Stimulated activated naive B cell treated with anti-CD40 and anti-IgM and Interleukin-4, amounts not matched to agents 10 μg/mL and 1 μg/mL and 100 μg/mL, for 72 hours (primary cell): ENCODE measurements at regions not wholly inside any gene's neighbourhood (a gene's known extent, or its start where the extent isn't known, plus 50 kb on each side); places are given as distances from the start of the nearest gene placed in this dataset.

Experiments
- ATAC-seq, 2 donors: fragments of 150-1000 bp; cut with Tn5 transposase; replicated peaks; 2 replicates each; pipeline ENCODE4 v1.10.0; 2021; ENCODE audit warnings: moderate library complexity in 1 of 2
- DNase-seq: peaks from one replicate; pipeline ENCODE4 v3.0.0; 2021
- H3K27ac Mint-ChIP-seq: one replicate; pipeline ENCODE4 v1.8.0; 2022; ENCODE audit warnings: mild to moderate bottlenecking, mixed read lengths
- H3K27me3 Mint-ChIP-seq, 2 donors: one replicate each; pipeline ENCODE4 v1.8.0; 2022; ENCODE audit warnings: mixed read lengths in 2 of 2
- H3K36me3 Mint-ChIP-seq, 2 donors: one replicate each; pipeline ENCODE4 v1.8.0; 2022; ENCODE audit warnings: mixed read lengths in 2 of 2, mild to moderate bottlenecking in 1 of 2
- H3K4me1 Mint-ChIP-seq, 2 donors: one replicate each; pipeline ENCODE4 v1.8.0; 2022; ENCODE audit warnings: mixed read lengths in 2 of 2, mild to moderate bottlenecking in 1 of 2
- H3K4me3 Mint-ChIP-seq, 2 donors: one replicate each; pipeline ENCODE4 v1.8.0; 2022; ENCODE audit warnings: mild to moderate bottlenecking in 2 of 2, mixed read lengths in 2 of 2, moderate library complexity in 1 of 2
- H3K9me3 Mint-ChIP-seq, 2 donors: one replicate each; pipeline ENCODE4 v1.8.0; 2022; ENCODE audit warnings: mixed read lengths in 2 of 2, mild to moderate bottlenecking in 1 of 2

DNA sequence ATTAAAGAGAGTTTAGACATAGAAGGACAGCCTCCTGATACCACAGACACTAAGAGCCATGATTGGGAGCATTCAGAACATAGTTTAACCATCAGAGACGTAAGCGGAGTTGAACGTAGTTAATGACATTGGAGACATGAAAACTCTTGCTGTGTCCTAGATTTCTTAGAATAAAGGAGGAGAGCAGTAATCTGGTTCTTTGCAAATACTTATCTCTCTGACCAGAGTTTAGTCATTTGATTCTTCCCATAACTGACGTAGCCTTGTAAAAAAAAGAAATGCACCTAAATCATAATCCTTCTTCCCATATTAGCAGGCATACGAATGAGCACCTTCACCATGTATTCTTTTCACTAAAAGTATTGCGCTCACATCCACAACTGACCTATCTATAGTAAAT lies 433.3 kb upstream of the SMC2 start:
- H3K36me3 Mint-ChIP-seq = no peaks in the 10 kb centered on the region
- H3K4me1 Mint-ChIP-seq = no peaks in the 10 kb centered on the region
- H3K27ac Mint-ChIP-seq = no peak overlapping the region
- no peaks in the 10 kb centered on the region for H3K27me3 Mint-ChIP-seq
- peaks cover 14 to 16% of the 10 kb centered on the region in 2 donors for H3K9me3 Mint-ChIP-seq
- no peak overlapping the region for H3K4me3 Mint-ChIP-seq
- ATAC-seq (no peak), DNase-seq (no peak)

- H3K9me3 Mint-ChIP-seq = peaks cover 10 to 16% of the 10 kb centered on the region in 2 donors
- no peaks in the 10 kb centered on the region for H3K4me1 Mint-ChIP-seq
- ATAC-seq (no peak), DNase-seq (no peak)
- no peaks in the 10 kb centered on the region for H3K36me3 Mint-ChIP-seq
- no peak overlapping the region for H3K4me3 Mint-ChIP-seq
- H3K27ac Mint-ChIP-seq = no peak overlapping the region
- no peaks in the 10 kb centered on the region for H3K27me3 Mint-ChIP-seq
Observed at GRCh38 chr9:103661663-103662062, 432.4 kb upstream of the SMC2 start.

DNA sequence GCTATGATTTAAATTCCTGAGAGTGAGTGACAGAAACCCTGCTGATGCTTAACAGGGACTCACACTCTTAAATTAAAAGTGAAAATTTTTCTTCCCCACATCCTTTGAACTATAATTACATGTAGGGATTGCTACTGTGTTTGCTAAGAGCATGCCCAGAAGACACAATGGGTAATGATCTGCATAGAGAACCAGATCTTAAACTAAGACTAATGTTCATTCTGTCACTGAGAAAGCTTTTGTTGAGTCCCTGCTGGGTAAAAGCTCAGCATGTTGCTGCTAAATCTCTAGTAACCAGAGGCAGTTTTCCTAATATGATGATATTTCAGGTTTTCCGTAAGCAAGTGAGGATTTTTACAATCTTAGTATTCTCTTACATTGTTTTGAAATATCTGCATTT lies 424.8 kb upstream of the SMC2 start:
- no peaks in the 10 kb centered on the region for H3K27me3 Mint-ChIP-seq
- no peaks in the 10 kb centered on the region for H3K4me1 Mint-ChIP-seq

DNA sequence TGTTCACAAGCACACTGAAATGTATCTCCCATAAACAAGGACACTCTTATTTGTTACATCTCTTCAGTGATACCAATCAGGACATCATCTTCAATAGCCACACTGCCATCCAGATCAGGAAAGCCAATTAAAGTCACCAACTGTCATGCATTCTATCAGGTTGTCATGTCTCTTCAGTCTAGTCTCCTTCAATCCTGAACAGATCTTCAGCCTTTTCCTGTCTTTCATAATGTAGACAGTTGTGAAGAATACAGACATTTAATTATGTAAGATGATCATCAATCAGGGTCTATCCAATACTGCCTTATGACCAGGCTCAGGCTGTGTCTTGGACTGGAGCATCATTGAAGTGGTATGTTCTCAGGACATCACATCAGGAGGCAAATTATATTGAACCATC lies 419.8 kb upstream of the SMC2 start:
- peaks cover 0 to 2% of the 10 kb centered on the region in 2 donors for H3K9me3 Mint-ChIP-seq
- no peaks in the 10 kb centered on the region for H3K4me1 Mint-ChIP-seq
- DNase-seq (no peak), ATAC-seq (no peak)
- H3K27me3 Mint-ChIP-seq = no peaks in the 10 kb centered on the region
- H3K27ac Mint-ChIP-seq = no peak overlapping the region
- H3K4me3 Mint-ChIP-seq = no peak overlapping the region
- no peaks in the 10 kb centered on the region for H3K36me3 Mint-ChIP-seq

More for the DNA sequence above, 424.8 kb upstream of the SMC2 start:
- peaks cover 0 to 2% of the 10 kb centered on the region in 2 donors for H3K9me3 Mint-ChIP-seq
- ATAC-seq (no peak), DNase-seq (no peak)
- no peak overlapping the region for H3K27ac Mint-ChIP-seq
- H3K36me3 Mint-ChIP-seq = no peaks in the 10 kb centered on the region
- no peak overlapping the region for H3K4me3 Mint-ChIP-seq

DNA sequence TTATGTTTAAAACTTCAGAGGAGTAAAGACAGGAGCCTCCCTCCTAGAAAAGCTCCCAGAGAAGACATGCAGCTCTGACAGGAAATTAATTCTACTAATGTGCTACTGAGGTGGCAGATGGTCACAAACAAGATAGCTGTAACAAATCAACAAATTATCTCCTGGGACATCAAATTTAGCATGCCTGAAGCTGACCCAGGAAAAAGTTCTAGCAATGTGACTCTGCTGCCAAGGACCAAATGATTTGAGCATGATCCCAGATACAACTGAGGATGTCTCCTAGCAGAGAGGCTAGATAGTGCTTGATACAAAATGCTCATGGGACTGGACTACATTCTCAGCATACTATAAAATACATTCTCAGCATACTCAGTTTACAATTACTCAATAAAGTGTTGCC lies 413.5 kb upstream of the SMC2 start:
- no peak for ATAC-seq
- H3K4me3 Mint-ChIP-seq = no peak overlapping the region
- H3K27me3 Mint-ChIP-seq = no peaks in the 10 kb centered on the region
- H3K4me1 Mint-ChIP-seq = no peaks in the 10 kb centered on the region
- H3K27ac Mint-ChIP-seq = no peak overlapping the region
- H3K9me3 Mint-ChIP-seq = no peaks in the 10 kb centered on the region
- no peak for DNase-seq
- H3K36me3 Mint-ChIP-seq = no peaks in the 10 kb centered on the region

- DNase-seq (no peak), ATAC-seq (no peak)
- Mint-ChIP-seq H3K4me1 (no peaks in the 10 kb centered on the region), H3K4me3 (no peak overlapping the region), H3K27ac (no peak overlapping the region), H3K36me3 (no peaks in the 10 kb centered on the region), H3K27me3 (no peaks in the 10 kb centered on the region), H3K9me3 (no peaks in the 10 kb centered on the region)
Observed at GRCh38 chr9:103681435-103681834, 412.7 kb upstream of the SMC2 start.

- no peak overlapping the region for H3K4me3 Mint-ChIP-seq
- no peaks in the 10 kb centered on the region for H3K36me3 Mint-ChIP-seq
- H3K9me3 Mint-ChIP-seq = peaks cover 0 to 5% of the 10 kb centered on the region in 2 donors
- no peaks in the 10 kb centered on the region for H3K4me1 Mint-ChIP-seq
- ATAC-seq (no peak), DNase-seq (no peak)
- no peaks in the 10 kb centered on the region for H3K27me3 Mint-ChIP-seq
- no peak overlapping the region for H3K27ac Mint-ChIP-seq
Observed at GRCh38 chr9:103700195-103700962, 393.7 kb upstream of the SMC2 start.

DNA sequence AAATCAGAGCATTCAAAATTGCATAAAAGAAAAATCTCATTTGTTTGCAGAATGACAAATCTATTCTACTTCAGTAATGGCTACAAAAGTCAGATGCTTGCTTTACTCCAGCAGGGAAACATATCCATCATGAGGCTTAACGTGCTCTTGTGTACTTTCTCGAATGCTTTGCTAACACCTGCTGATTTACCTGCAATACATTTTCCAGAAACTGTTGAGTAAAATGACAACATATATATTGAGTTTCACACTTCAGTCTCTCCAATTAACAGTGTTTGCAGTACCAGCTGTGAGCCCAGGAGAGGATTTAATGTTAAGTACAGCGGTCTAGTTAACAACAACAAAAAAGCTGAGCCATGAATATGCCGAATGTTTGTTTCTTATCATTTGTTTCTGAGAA lies 391.5 kb upstream of the SMC2 start:
- Mint-ChIP-seq H3K27me3 (no peaks in the 10 kb centered on the region), H3K9me3 (peaks cover 0 to 5% of the 10 kb centered on the region in 2 donors), H3K4me3 (no peak overlapping the region), H3K27ac (no peak overlapping the region), H3K36me3 (no peaks in the 10 kb centered on the region), H3K4me1 (no peaks in the 10 kb centered on the region)
- ATAC-seq = no peak
- DNase-seq = no peak

DNA sequence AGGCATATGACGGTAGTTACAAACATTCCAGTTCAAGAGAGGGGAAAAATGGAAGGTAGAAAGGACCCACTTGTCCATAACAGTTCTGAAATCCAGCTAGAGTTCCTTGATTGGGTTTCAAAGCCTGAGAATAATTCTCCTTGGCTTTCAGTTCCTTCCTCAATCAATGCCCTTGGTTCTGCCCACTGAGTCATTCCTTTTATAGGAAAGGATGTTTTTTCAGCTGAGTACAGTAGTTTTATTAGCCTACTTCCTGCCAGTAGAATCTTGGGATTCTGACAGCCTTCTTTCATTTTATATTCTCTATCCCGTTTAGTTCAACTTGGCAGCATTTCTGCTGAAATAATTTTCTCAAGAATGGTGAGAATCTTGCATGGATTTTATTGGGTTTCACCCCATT lies 386.9 kb upstream of the SMC2 start:
- H3K36me3 Mint-ChIP-seq = no peaks in the 10 kb centered on the region
- H3K27me3 Mint-ChIP-seq = no peaks in the 10 kb centered on the region
- no peak for DNase-seq
- ATAC-seq = no peak
- no peaks in the 10 kb centered on the region for H3K9me3 Mint-ChIP-seq
- H3K4me1 Mint-ChIP-seq = no peaks in the 10 kb centered on the region
- H3K4me3 Mint-ChIP-seq = no peak overlapping the region
- H3K27ac Mint-ChIP-seq = no peak overlapping the region

- H3K4me3 Mint-ChIP-seq = no peak overlapping the region
- no peak for ATAC-seq
- H3K4me1 Mint-ChIP-seq = no peaks in the 10 kb centered on the region
- H3K9me3 Mint-ChIP-seq = no peaks in the 10 kb centered on the region
- H3K36me3 Mint-ChIP-seq = no peaks in the 10 kb centered on the region
- no peaks in the 10 kb centered on the region for H3K27me3 Mint-ChIP-seq
- H3K27ac Mint-ChIP-seq = no peak overlapping the region
- DNase-seq = no peak
Observed at GRCh38 chr9:103709366-103709765, 384.7 kb upstream of the SMC2 start.

DNA sequence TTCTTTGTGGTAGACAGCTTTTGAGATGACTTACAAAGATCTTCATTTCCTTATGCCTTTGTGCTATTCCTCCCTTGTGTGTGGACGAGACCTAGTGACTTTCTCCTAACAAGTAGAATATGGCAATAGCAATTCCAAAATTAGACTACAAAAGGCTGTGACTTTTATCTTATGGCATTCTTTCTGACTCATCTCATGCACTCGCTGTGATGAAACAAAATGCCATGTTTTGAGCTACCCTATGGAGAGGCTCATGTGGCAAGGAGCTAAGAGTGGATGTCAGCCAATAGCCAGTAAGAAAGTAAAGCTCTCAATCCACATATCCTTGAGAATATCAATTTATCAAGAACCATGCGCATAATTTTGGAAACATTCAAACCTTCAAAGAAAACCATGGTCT lies 380.5 kb upstream of the SMC2 start:
- H3K9me3 Mint-ChIP-seq = peaks cover 0 to 3% of the 10 kb centered on the region in 2 donors
- H3K4me1 Mint-ChIP-seq = no peaks in the 10 kb centered on the region
- no peak for DNase-seq
- H3K4me3 Mint-ChIP-seq = no peak overlapping the region
- H3K27ac Mint-ChIP-seq = no peak overlapping the region
- no peaks in the 10 kb centered on the region for H3K27me3 Mint-ChIP-seq
- H3K36me3 Mint-ChIP-seq = no peaks in the 10 kb centered on the region
- no peak for ATAC-seq

GRCh38 chr9:103714992-103715391 lies 379.1 kb upstream of the SMC2 start:
- ATAC-seq = no peak
- no peak for DNase-seq
- peaks cover 1 to 5% of the 10 kb centered on the region in 2 donors for H3K9me3 Mint-ChIP-seq
- H3K27ac Mint-ChIP-seq = no peak overlapping the region
- no peak overlapping the region for H3K4me3 Mint-ChIP-seq
- no peaks in the 10 kb centered on the region for H3K36me3 Mint-ChIP-seq
- no peaks in the 10 kb centered on the region for H3K27me3 Mint-ChIP-seq
- H3K4me1 Mint-ChIP-seq = no peaks in the 10 kb centered on the region

- Mint-ChIP-seq H3K4me1 (no peaks in the 10 kb centered on the region), H3K36me3 (no peaks in the 10 kb centered on the region), H3K27ac (no peak overlapping the region), H3K27me3 (no peaks in the 10 kb centered on the region), H3K9me3 (peaks cover 1 to 5% of the 10 kb centered on the region in 2 donors), H3K4me3 (no peak overlapping the region)
- no peak for DNase-seq
- ATAC-seq = no peak
Observed at GRCh38 chr9:103721056-103721455, 373.1 kb upstream of the SMC2 start.

- DNase-seq = no peak
- ATAC-seq = no peak
- peaks cover 1 to 3% of the 10 kb centered on the region in 2 donors for H3K9me3 Mint-ChIP-seq
- H3K4me3 Mint-ChIP-seq = no peak overlapping the region
- no peaks in the 10 kb centered on the region for H3K27me3 Mint-ChIP-seq
- no peak overlapping the region for H3K27ac Mint-ChIP-seq
- H3K36me3 Mint-ChIP-seq = no peaks in the 10 kb centered on the region
- H3K4me1 Mint-ChIP-seq = no peaks in the 10 kb centered on the region
Observed at GRCh38 chr9:103730866-103731265, 363.2 kb upstream of the SMC2 start.

DNA sequence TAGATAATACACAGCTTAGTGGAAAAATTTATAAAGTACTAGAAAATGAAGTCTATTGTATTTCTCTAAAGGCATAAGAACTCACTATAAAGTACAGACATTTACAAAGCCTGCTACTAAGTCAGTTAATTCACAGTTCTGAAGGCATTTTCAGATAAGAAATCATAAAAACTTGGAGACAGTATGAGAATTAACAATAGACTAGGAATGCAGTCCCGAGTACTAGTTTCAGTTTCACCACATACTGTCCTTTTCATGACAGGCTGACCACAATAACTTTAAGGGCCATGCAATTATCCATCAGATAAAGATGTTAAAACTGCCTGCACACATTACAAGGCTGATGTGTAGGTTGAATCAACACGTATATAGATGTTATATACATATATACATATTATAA lies 362.6 kb upstream of the SMC2 start:
- H3K9me3 Mint-ChIP-seq = peaks cover 1 to 3% of the 10 kb centered on the region in 2 donors
- no peaks in the 10 kb centered on the region for H3K36me3 Mint-ChIP-seq
- DNase-seq (no peak), ATAC-seq (no peak)
- H3K27me3 Mint-ChIP-seq = no peaks in the 10 kb centered on the region
- no peak overlapping the region for H3K4me3 Mint-ChIP-seq
- no peak overlapping the region for H3K27ac Mint-ChIP-seq
- no peaks in the 10 kb centered on the region for H3K4me1 Mint-ChIP-seq

- no peaks in the 10 kb centered on the region for H3K9me3 Mint-ChIP-seq
- H3K36me3 Mint-ChIP-seq = no peaks in the 10 kb centered on the region
- no peaks in the 10 kb centered on the region for H3K4me1 Mint-ChIP-seq
- no peak for DNase-seq
- ATAC-seq = no peak
- H3K4me3 Mint-ChIP-seq = no peak overlapping the region
- H3K27me3 Mint-ChIP-seq = no peaks in the 10 kb centered on the region
- no peak overlapping the region for H3K27ac Mint-ChIP-seq
Observed at GRCh38 chr9:103734471-103734870, 359.6 kb upstream of the SMC2 start.
